Lower leg skin (tissue), 4 donors: ENCODE measurements at regions not wholly inside any gene's neighbourhood (a gene's known extent, or its start where the extent isn't known, plus 50 kb on each side); places are given as distances from the start of the nearest gene placed in this dataset.
"Not testable (repeated sequence)": the region's sequence is repeated elsewhere in the genome, so short reads cannot be mapped to it uniquely, and the experiment has no call there.

Source experiments
- DNase-seq, 2 donors: peaks; one replicate each; pipeline ENCODE4 v3.0.0-alpha.2; 2019; ENCODE audit warnings: low spot score in 2 of 2
- H3K4me3 ChIP-seq: fragments of 200-600 bp; sonication (generic); 2 replicates; pipeline ENCODE4 v1.5.1; 2017; ENCODE audit warnings: mild to moderate bottlenecking, low read depth; ENCODE audit not compliant: poor library complexity, severe bottlenecking
- CTCF ChIP-seq, 3 donors: fragments of 450-650 bp; IDR thresholded peaks; one replicate each; pipeline ENCODE4 v1.5.1; 2016; ENCODE audit warnings: antibody characterized with exemption in 3 of 3, mild to moderate bottlenecking in 3 of 3, moderate library complexity in 2 of 3
- POLR2A ChIP-seq, 2 donors: fragments of 450-650 bp; IDR thresholded peaks; one replicate each; pipeline ENCODE4 v1.6.1; 2016 to 2017; ENCODE audit warnings: antibody characterized with exemption in 2 of 2, mild to moderate bottlenecking in 1 of 2, moderate library complexity in 1 of 2
- WGBS, 2 donors: methylation state at CpG; one replicate each; pipeline ENCODE4 v1.1.5; 2018; 5-methylcytosine and 5-hydroxymethylcytosine counted together
- intact Hi-C: fragments of 100-400 bp; cut with DNase I; formaldehyde crosslinking; loops from one replicate; pipeline ENCODE4 v1.15.0; 2023; ENCODE audit warnings: low total_unique reads

- TF ChIP-seq CTCF (IDR thresholded peaks at IDR 0.05): no peak
- no peak for TF ChIP-seq POLR2A (IDR thresholded peaks at IDR 0.05)
- intact Hi-C loops: no loop called here
- no peak overlapping the region for H3K4me3 ChIP-seq
- no peak for DNase-seq
These were observed 237.5 kb upstream of the IL12A start for GRCh38 chr3:159751146-159751545.

- WGBS, 2 donors: 46 to 61% methylated on average over 5 of the region's 5 CpGs
- intact Hi-C loops: no loop called here
- TF ChIP-seq POLR2A (IDR thresholded peaks at IDR 0.05) (no peak), CTCF (IDR thresholded peaks at IDR 0.05) (no peak)
These were observed 236.9 kb upstream of the IL12A start for GRCh38 chr3:159751752-159752151.

GRCh38 chr3:159756279-159757207 lies 232.1 kb upstream of the IL12A start:
- WGBS, 2 donors: 83 to 88% methylated on average over 5 of the region's 5 CpGs
- intact Hi-C loops, H3K4me3 ChIP-seq: not testable (repeated sequence)

More at GRCh38 chr3:159751752-159752151, 236.9 kb upstream of the IL12A start:
- no peak for DNase-seq
- H3K4me3 ChIP-seq: no peak overlapping the region

GRCh38 chr3:159757341-159758060 lies 231.1 kb upstream of the IL12A start:
- TF ChIP-seq POLR2A (IDR thresholded peaks at IDR 0.05): no peak
- TF ChIP-seq CTCF (IDR thresholded peaks at IDR 0.05): no peak
- intact Hi-C loops: no loop called here

More at GRCh38 chr3:159756279-159757207, 232.1 kb upstream of the IL12A start:
- not testable (repeated sequence) for DNase-seq

GRCh38 chr3:159760046-159760445 lies 228.6 kb upstream of the IL12A start:
- TF ChIP-seq CTCF (IDR thresholded peaks at IDR 0.05): no peak
- no peak for TF ChIP-seq POLR2A (IDR thresholded peaks at IDR 0.05)
- intact Hi-C loops: no loop called here
- H3K4me3 ChIP-seq: no peak overlapping the region
- DNase-seq: no peak

More at GRCh38 chr3:159757341-159758060, 231.1 kb upstream of the IL12A start:
- no peak overlapping the region for H3K4me3 ChIP-seq
- DNase-seq: no peak
- 85 to 86% methylated on average over 5 of the region's 5 CpGs for WGBS, 2 donors

- TF ChIP-seq POLR2A (IDR thresholded peaks at IDR 0.05): no peak
- TF ChIP-seq CTCF (IDR thresholded peaks at IDR 0.05): no peak
- DNase-seq: no peak
These were observed 227.3 kb upstream of the IL12A start for GRCh38 chr3:159761369-159761768.

More at GRCh38 chr3:159761369-159761768, 227.3 kb upstream of the IL12A start:
- WGBS, 2 donors: 34 to 57% methylated on average over 1 of the region's 1 CpG
- intact Hi-C loops: no loop called here
- H3K4me3 ChIP-seq: no peak overlapping the region
